Hepatocyte (in vitro differentiated cells): ENCODE measurements at regions not wholly inside any gene's neighbourhood (a gene's known extent, or its start where the extent isn't known, plus 50 kb on each side); places are given as distances from the start of the nearest gene placed in this dataset.

ENCODE experiments used
- DNase-seq: peaks from one replicate; pipeline ENCODE4 v3.0.0-alpha.2; 2016; ENCODE audit warnings: low spot score
- H2AFZ ChIP-seq: fragments of 200-600 bp; sonication (generic); 2 replicates; pipeline ENCODE4 v1.6.0; 2016; ENCODE audit warnings: antibody characterized with exemption, mild to moderate bottlenecking
- H3K27ac ChIP-seq: fragments of 200-600 bp; sonication (generic); 2 replicates; pipeline ENCODE4 v1.5.1; 2016; ENCODE audit warnings: mild to moderate bottlenecking
- H3K27me3 ChIP-seq: fragments of 200-600 bp; sonication (generic); 2 replicates; pipeline ENCODE4 v1.6.1; 2016
- H3K36me3 ChIP-seq: fragments of 200-600 bp; sonication (generic); replicated peaks from 2 replicates; pipeline ENCODE4 v1.5.1; 2016; ENCODE audit warnings: low read depth; ENCODE audit not compliant: insufficient read depth
- H3K4me1 ChIP-seq: fragments of 200-600 bp; sonication (generic); 2 replicates; pipeline ENCODE4 v1.5.1; 2016; ENCODE audit warnings: mild to moderate bottlenecking, moderate library complexity; ENCODE audit not compliant: insufficient read depth
- H3K4me2 ChIP-seq: fragments of 200-600 bp; sonication (generic); 2 replicates; pipeline ENCODE4 v1.6.0; 2016
- H3K4me3 ChIP-seq: fragments of 200-600 bp; sonication (generic); 2 replicates; pipeline ENCODE4 v1.5.1; 2016; ENCODE audit warnings: mild to moderate bottlenecking
- H3K79me2 ChIP-seq: fragments of 200-600 bp; sonication (generic); 2 replicates; pipeline ENCODE4 v1.6.0; 2017; ENCODE audit warnings: mild to moderate bottlenecking
- H3K9me2 ChIP-seq: fragments of 200-600 bp; sonication (generic); replicated peaks from 2 replicates; pipeline ENCODE4 v1.6.0; 2017; ENCODE audit warnings: mild to moderate bottlenecking; ENCODE audit not compliant: insufficient read depth
- H3K9me3 ChIP-seq: fragments of 200-600 bp; sonication (generic); 2 replicates; pipeline ENCODE4 v1.5.1; 2016; ENCODE audit warnings: low read depth, mild to moderate bottlenecking
- H4K20me1 ChIP-seq: fragments of 200-600 bp; sonication (generic); 2 replicates; pipeline ENCODE4 v1.6.0; 2016; ENCODE audit warnings: mild to moderate bottlenecking; ENCODE audit not compliant: insufficient read depth, poor library complexity, severe bottlenecking
- CTCF ChIP-seq: fragments of 200-600 bp; sonication (generic); IDR thresholded peaks from 2 replicates; pipeline ENCODE4 v1.5.1; 2016; ENCODE audit warnings: antibody characterized with exemption, mild to moderate bottlenecking; ENCODE audit not compliant: poor library complexity
- EZH2 ChIP-seq: fragments of 200-600 bp; sonication (generic); IDR thresholded peaks from 2 replicates; pipeline ENCODE4 v1.6.1; 2016; ENCODE audit warnings: antibody characterized with exemption, mild to moderate bottlenecking, borderline replicate concordance
- EZH2phosphoT487 ChIP-seq: fragments of 200-600 bp; sonication (generic); IDR thresholded peaks from one replicate; pipeline ENCODE4 v1.6.1; 2018; ENCODE audit warnings: antibody characterized with exemption, mild to moderate bottlenecking, low read depth, moderate library complexity; ENCODE audit not compliant: unreplicated experiment, severe bottlenecking
- WGBS: methylation state at CpG from one replicate; pipeline ENCODE4 v1.1.6; 2016; ENCODE audit warnings: low lambda C conversion rate; ENCODE audit errors: missing lambda C conversion rate; 5-methylcytosine and 5-hydroxymethylcytosine counted together

- no peak overlapping the region for H3K4me3 ChIP-seq
- H3K4me2 ChIP-seq: peak overlapping the region; percentile 55
- H3K27me3 ChIP-seq: no peaks in the 10 kb centered on the region
Measured at GRCh38 chr7:25940086-25940906, 211.7 kb upstream of the NFE2L3 start.

GRCh38 chr7:25944777-25945515 is 207.1 kb upstream of the NFE2L3 start:
- H3K9me3 ChIP-seq: no peaks in the 10 kb centered on the region
- no peaks in the 10 kb centered on the region for H3K27me3 ChIP-seq
- H3K4me3 ChIP-seq: no peak overlapping the region
- no peaks in the 10 kb centered on the region for H3K36me3 ChIP-seq
- 87% methylated on average over 8 of the region's 8 CpGs for WGBS
- H2AFZ ChIP-seq: no peak overlapping the region
- peaks cover 19% of the 10 kb centered on the region for H3K79me2 ChIP-seq
- no peak overlapping the region for H3K27ac ChIP-seq
- no peak overlapping the region for H3K4me2 ChIP-seq
- H3K9me2 ChIP-seq: no peaks in the 10 kb centered on the region
- H3K4me1 ChIP-seq: peaks cover 17% of the 10 kb centered on the region
- DNase-seq: no peak
- TF ChIP-seq CTCF (no peak), EZH2phosphoT487 (no peak), EZH2 (no peak)
- H4K20me1 ChIP-seq: no peaks in the 10 kb centered on the region

More at GRCh38 chr7:25940086-25940906, 211.7 kb upstream of the NFE2L3 start:
- 55% methylated on average over 8 of the region's 8 CpGs for WGBS
- H3K27ac ChIP-seq: peak overlapping the region; percentile 74
- peak overlapping the region; percentile 67 for H2AFZ ChIP-seq
- no peaks in the 10 kb centered on the region for H3K9me3 ChIP-seq
- H3K79me2 ChIP-seq: no peaks in the 10 kb centered on the region
- no peaks in the 10 kb centered on the region for H4K20me1 ChIP-seq
- DNase-seq: no peak
- peaks cover 10% of the 10 kb centered on the region for H3K4me1 ChIP-seq
- TF ChIP-seq EZH2phosphoT487 (no peak), CTCF (no peak), EZH2 (no peak)
- no peaks in the 10 kb centered on the region for H3K36me3 ChIP-seq
- no peaks in the 10 kb centered on the region for H3K9me2 ChIP-seq

- no peak for DNase-seq
- no peak overlapping the region for H3K4me3 ChIP-seq
- H3K9me3 ChIP-seq: no peaks in the 10 kb centered on the region
- H2AFZ ChIP-seq: no peak overlapping the region
- H3K36me3 ChIP-seq: no peaks in the 10 kb centered on the region
- H3K4me2 ChIP-seq: no peak overlapping the region
- peaks cover 21% of the 10 kb centered on the region for H3K79me2 ChIP-seq
- no peaks in the 10 kb centered on the region for H4K20me1 ChIP-seq
- no peak overlapping the region for H3K27ac ChIP-seq
- TF ChIP-seq CTCF (no peak), EZH2phosphoT487 (no peak), EZH2 (no peak)
- H3K27me3 ChIP-seq: no peaks in the 10 kb centered on the region
- no peaks in the 10 kb centered on the region for H3K9me2 ChIP-seq
- H3K4me1 ChIP-seq: peaks cover 10% of the 10 kb centered on the region
Measured at GRCh38 chr7:25945608-25946007, 206.4 kb upstream of the NFE2L3 start.
